ENCODE measurements at regions not wholly inside any gene's neighbourhood (a gene's known extent, or its start where the extent isn't known, plus 50 kb on each side); places are given as distances from the start of the nearest gene placed in this dataset.

- TF ChIP-seq NCOA1 (CRISPR knock-in tag; IDR thresholded peaks at IDR 0.05) (no peak), HOXA5 (CRISPR knock-in tag; IDR thresholded peaks at IDR 0.05) (no peak), SP4 (CRISPR knock-in tag; IDR thresholded peaks at IDR 0.05) (no peak)
Observed at GRCh38 chr11:134691295-134691873, 279.3 kb upstream of the B3GAT1 start.
